SK-N-SH treated with all-trans-retinoic acid at 6 μM for 48 hours (cell line): ENCODE measurements at regions not wholly inside any gene's neighbourhood (a gene's known extent, or its start where the extent isn't known, plus 50 kb on each side); places are given as distances from the start of the nearest gene placed in this dataset.
"Not testable (repeated sequence)": the region's sequence is repeated elsewhere in the genome, so short reads cannot be mapped to it uniquely, and the experiment has no call there.

Source experiments
- ATAC-seq: fragments of 200-7000 bp; cut with Tn5 transposase; 3 replicates; pipeline ENCODE4 v1.9.1; 2020; ENCODE audit warnings: mild to moderate bottlenecking, moderate library complexity
- RARB ChIP-seq: fragments of 250-450 bp; sonication (Bioruptor Pico); IDR thresholded peaks from 2 replicates; pipeline ENCODE4 v1.8.0; 2021; ENCODE audit warnings: mild to moderate bottlenecking, moderate library complexity
- TCF4 ChIP-seq: fragments of 250-450 bp; sonication (Bioruptor Pico); IDR thresholded peaks from 2 replicates; pipeline ENCODE4 v1.8.0; 2021; ENCODE audit warnings: mild to moderate bottlenecking, moderate library complexity, borderline replicate concordance
- ZC3H10 ChIP-seq: fragments of 250-450 bp; sonication (Bioruptor Pico); IDR thresholded peaks from 2 replicates; pipeline ENCODE4 v1.5.1; 2021; ENCODE audit warnings: mild to moderate bottlenecking, moderate library complexity
- ZFP30 ChIP-seq: fragments of 450-650 bp; formaldehyde crosslinking; IDR thresholded peaks from 2 replicates; pipeline ENCODE4 v1.5.0; 2022; ENCODE audit warnings: mild to moderate bottlenecking, moderate library complexity

DNA sequence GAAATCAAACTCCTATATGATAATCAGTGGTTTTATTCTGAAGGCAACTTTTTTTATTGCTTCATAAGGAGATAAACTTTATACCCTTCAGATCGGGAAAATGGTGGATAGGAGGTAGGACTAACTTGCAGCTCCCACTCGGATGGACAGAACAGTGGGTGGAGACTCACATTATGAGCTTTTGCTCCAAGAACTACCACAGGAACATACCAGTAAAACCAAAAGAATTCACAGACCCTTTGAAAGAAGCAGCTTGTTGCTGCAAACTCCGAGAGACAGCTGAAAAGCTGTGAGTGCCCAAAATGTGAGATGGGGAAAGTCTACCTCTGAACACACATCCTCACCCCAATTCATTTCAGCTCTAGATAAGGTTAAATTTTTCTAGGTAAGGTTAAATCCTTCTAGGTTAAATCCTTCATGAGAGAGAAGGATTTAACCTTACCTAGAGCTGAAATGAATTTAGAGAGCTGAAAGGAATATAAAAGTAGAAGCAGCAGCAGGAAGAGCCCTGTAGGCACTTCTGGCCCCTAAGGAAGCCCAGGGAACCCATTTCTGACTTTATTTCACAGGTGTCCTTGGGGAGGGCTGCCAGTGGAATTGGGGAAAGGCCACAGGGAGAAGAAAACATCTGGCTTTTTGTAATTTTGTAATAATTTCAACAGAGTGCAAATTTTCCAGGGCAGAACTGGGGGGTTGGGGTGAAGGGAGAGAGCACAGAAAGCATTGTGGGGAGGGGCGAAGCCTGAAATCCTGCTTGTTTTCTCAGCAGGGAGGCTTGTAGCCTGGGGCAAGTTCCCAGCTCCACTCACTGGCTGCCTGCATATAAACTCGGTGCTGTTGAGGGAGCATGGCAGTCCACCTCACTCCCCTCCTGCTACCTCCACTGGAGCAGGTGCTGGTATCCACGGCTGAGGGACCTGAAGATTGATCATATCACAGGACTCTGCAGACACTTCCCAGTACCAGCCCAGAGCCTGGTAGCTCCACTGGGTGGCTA lies 65.9 kb upstream of the HCRTR2 start:
- no peak for ATAC-seq
- no peak for TF ChIP-seq ZFP30 (CRISPR knock-in tag)

DNA sequence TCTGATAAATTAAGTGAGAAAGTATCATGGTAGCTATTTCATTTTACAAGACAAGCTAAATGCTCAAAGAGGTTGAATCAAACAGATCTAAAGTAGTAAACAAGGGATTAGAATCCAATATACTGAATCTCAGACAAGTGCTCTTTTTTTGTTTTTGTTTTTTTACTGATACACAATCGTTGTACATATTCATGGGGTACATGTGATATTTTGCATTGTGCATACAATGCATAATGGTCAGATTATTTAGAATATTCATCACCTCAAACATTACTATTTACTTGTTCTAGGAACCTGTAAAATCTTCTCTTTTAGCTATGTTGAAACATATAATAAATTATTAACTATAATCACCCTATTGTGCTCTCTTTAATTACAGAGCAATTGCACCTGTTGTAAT lies 57.0 kb upstream of the HCRTR2 start:
- ATAC-seq = no peak
- TF ChIP-seq RARB (no peak), TCF4 (CRISPR knock-in tag) (no peak), ZC3H10 (CRISPR knock-in tag) (no peak)

DNA sequence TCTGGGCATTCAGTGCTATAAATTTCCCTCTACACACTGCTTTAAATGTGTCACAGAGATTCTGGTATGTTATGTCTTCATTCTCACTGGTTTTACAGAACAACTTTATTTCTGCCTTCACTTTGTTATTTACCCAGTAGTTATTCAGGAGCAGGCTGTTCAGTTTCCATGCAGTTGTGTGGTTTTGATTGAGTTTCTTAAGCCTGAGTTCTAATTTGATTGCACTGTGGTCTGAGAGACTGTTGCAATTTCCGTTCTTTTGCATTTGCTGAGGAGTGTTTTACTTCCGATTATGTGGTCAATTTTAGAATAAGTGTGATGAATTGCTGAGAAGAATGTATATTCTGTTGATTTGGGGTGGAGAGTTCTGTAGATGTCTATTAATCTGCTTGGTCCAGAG lies 50.1 kb upstream of the HCRTR2 start:
- ATAC-seq = not testable (repeated sequence)
